ENCODE measurements at regions not wholly inside any gene's neighbourhood (a gene's known extent, or its start where the extent isn't known, plus 50 kb on each side); places are given as distances from the start of the nearest gene placed in this dataset.
"Not testable (repeated sequence)": the region's sequence is repeated elsewhere in the genome, so short reads cannot be mapped to it uniquely, and the experiment has no call there.

DNA sequence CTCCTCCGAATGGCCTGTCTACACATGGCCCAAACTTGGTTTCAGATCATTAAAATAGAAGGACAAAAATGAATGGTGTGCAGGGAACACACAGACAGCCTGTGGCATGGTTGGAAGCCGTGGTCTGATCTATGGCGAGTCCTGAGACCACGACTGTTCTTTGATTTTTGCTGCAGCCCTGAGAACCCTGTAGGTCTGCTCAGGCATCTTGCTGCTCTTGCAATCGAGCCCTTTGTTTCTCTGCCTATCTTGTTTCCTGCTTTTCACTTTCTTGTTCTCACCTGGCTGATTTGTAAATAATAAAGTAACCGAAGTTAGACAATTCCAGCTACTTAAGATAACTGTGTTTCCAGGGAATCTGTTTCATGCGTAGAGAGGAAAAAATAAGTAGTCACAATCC, 54.1 kb upstream of the NBPF9 start:
- H3K36me3 Mint-ChIP-seq (ENCODE audit: low read depth); POLR2A ChIA-PET; ATAC-seq; intact Hi-C loops (cut with DNase I, micrococcal nuclease); H3K9me3 Mint-ChIP-seq (ENCODE audit: low read depth); H3K4me1 Mint-ChIP-seq; H3K27me3 Mint-ChIP-seq; CTCF ChIA-PET: not testable (repeated sequence)
- peak overlapping the region; percentile 80 for H3K27ac Mint-ChIP-seq
- DNase-seq, result peak; percentile 6
- H3K4me3 Mint-ChIP-seq, result peak overlapping the region; percentile 31

GRCh38 chr1:149158308-149158707, 55.0 kb upstream of the NBPF9 start:
- intact Hi-C loops (cut with DNase I, micrococcal nuclease); DNase-seq; H3K27ac Mint-ChIP-seq: not testable (repeated sequence)

DNA sequence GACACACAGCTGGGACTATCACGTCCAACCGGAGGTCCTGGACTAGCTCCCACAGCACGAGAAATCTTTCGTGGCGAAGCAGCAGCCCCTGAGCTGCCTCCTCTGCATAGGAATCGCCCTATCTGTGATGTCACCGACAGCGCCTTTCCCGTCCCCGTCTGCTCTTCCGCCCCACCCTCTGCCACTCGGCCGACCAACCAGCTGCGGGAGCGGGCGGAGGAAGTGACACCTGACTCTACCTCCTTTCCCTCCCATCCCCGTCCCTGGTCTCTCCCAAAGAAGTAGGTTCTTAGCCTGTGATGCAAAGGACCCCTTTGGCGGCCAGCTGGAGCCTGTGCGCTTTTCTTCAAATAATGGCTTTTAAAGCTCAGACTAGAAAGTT, 59.7 kb upstream of the NBPF9 start:
- H3K36me3 Mint-ChIP-seq (ENCODE audit: low read depth); H3K4me1 Mint-ChIP-seq; H3K4me3 Mint-ChIP-seq; CTCF ChIA-PET; DNase-seq; H3K9me3 Mint-ChIP-seq (ENCODE audit: low read depth); H3K27ac Mint-ChIP-seq; intact Hi-C loops (cut with DNase I, micrococcal nuclease); H3K27me3 Mint-ChIP-seq; POLR2A ChIA-PET: not testable (repeated sequence)
- peak; percentile 84 for ATAC-seq

More at GRCh38 chr1:149158308-149158707, 55.0 kb upstream of the NBPF9 start:
- ATAC-seq; POLR2A ChIA-PET; CTCF ChIA-PET; H3K4me1 Mint-ChIP-seq; H3K27me3 Mint-ChIP-seq; H3K4me3 Mint-ChIP-seq; H3K36me3 Mint-ChIP-seq (ENCODE audit: low read depth); H3K9me3 Mint-ChIP-seq (ENCODE audit: low read depth): not testable (repeated sequence)

- ATAC-seq; CTCF ChIA-PET; H3K36me3 Mint-ChIP-seq (ENCODE audit: low read depth); H3K27me3 Mint-ChIP-seq; H3K27ac Mint-ChIP-seq; POLR2A ChIA-PET; H3K9me3 Mint-ChIP-seq (ENCODE audit: low read depth); H3K4me3 Mint-ChIP-seq; intact Hi-C loops (cut with DNase I, micrococcal nuclease); H3K4me1 Mint-ChIP-seq: not testable (repeated sequence)
- peak; percentile 30 for DNase-seq
Observed at GRCh38 chr1:149174765-149175164, 71.4 kb upstream of the NBPF9 start.

DNA sequence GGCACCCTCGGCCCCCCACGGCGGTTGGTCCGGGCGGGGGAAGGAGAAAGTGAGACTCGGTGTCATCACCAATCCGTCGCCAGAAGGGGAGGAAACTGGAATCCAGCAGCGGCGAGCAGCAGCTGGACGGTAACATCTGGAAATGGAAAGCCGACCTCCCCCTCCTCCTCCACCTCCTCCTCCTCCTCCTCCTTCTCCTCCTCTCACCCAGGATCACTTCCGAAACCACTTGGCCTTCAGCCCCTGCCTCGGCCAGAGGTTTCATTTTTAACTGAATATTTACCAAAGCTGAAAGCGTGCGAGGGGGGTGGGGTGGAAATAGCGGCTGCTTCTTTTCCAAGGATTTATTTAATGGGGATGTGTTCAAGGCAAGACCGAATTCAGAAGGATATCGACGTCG, 72.5 kb upstream of the NBPF9 start:
- H3K4me3 Mint-ChIP-seq, result peak overlapping the region; percentile 48

DNA sequence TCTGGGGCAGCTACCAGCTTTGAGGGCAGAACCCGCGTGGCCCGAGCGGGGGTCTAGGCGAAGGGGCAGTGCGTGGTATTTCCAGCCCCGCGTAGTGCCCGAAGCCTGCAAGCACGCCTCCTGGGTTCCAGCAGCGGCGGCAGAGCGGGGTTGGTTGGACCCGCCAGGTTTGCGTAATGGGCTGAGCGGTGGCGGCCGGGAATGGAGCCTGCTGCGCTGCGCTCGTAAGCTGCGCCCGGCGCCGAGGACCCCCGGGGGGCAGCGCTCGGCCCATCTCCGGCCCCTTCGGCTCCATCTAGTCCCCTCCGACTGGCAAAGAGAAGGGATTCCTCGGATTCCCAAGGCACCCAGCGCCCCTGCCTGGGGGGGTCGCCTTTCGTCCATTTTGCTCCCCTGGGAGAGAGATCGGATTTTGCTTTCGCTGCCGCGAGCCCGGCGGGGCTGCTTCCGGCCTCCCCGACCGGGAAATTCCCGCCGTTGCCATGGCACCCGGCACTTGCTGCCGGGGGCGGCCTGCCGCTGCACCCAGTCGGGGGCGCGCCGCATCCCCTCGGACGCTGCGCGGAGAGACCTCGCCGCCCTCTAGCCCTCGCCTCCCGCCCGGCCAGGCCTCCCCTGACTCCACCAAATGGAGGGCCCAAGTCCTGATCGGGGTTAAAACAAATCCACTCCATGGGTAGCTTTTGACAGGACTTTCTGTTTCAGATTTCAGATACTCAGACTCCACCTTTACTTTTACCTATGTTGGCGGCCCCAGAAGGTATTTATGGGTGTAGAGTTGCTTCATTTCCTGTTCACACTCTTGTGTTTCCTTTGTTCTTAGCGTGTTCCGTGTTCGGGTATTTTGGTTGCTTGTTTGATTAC, 73.3 kb upstream of the NBPF9 start:
- POLR2A ChIA-PET; H3K27me3 Mint-ChIP-seq; H3K36me3 Mint-ChIP-seq (ENCODE audit: low read depth); intact Hi-C loops (cut with DNase I, micrococcal nuclease); H3K4me1 Mint-ChIP-seq; H3K9me3 Mint-ChIP-seq (ENCODE audit: low read depth); ATAC-seq; CTCF ChIA-PET: not testable (repeated sequence)
- DNase-seq, result peak; percentile 76
- H3K4me3 Mint-ChIP-seq, result peak overlapping the region; percentile 76
- peak overlapping the region; percentile 90 for H3K27ac Mint-ChIP-seq

More for the DNA sequence above, 72.5 kb upstream of the NBPF9 start:
- H3K4me1 Mint-ChIP-seq; CTCF ChIA-PET; ATAC-seq; H3K27ac Mint-ChIP-seq; H3K27me3 Mint-ChIP-seq; H3K9me3 Mint-ChIP-seq (ENCODE audit: low read depth); intact Hi-C loops (cut with DNase I, micrococcal nuclease); H3K36me3 Mint-ChIP-seq (ENCODE audit: low read depth); POLR2A ChIA-PET: not testable (repeated sequence)
- DNase-seq, result peak; percentile 9

GRCh38 chr1:149190742-149191141, 87.4 kb upstream of the NBPF9 start:
- H3K27ac Mint-ChIP-seq; DNase-seq; POLR2A ChIA-PET; intact Hi-C loops (cut with DNase I, micrococcal nuclease); H3K4me1 Mint-ChIP-seq; ATAC-seq; H3K9me3 Mint-ChIP-seq (ENCODE audit: low read depth); H3K27me3 Mint-ChIP-seq; H3K4me3 Mint-ChIP-seq; H3K36me3 Mint-ChIP-seq (ENCODE audit: low read depth); CTCF ChIA-PET: not testable (repeated sequence)

GRCh38 chr1:149196651-149197050, 93.3 kb upstream of the NBPF9 start:
- ATAC-seq; H3K4me1 Mint-ChIP-seq; H3K9me3 Mint-ChIP-seq (ENCODE audit: low read depth); H3K36me3 Mint-ChIP-seq (ENCODE audit: low read depth); DNase-seq; H3K27ac Mint-ChIP-seq; H3K27me3 Mint-ChIP-seq; POLR2A ChIA-PET; H3K4me3 Mint-ChIP-seq; intact Hi-C loops (cut with DNase I, micrococcal nuclease); CTCF ChIA-PET: not testable (repeated sequence)

DNA sequence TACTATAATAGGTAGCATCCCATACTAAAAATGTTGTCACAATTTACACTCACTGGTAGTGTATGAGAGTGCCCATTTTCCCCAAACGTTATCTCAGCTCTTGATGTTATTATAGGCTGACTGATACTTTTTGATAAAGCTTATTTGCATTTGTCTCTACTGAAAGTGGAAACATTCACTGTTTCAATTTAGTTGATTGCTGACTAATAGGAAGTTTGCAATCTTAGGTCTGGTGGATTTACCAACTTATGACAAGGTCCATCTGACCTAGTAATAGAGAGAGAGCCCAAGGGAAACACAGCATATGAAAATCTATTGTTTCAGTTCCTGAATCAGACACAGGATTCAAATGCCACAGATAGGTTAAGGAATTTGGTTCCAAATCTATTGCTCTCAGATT, 97.2 kb upstream of the NBPF9 start:
- H3K9me3 Mint-ChIP-seq (ENCODE audit: low read depth); H3K27ac Mint-ChIP-seq; CTCF ChIA-PET; H3K27me3 Mint-ChIP-seq; H3K36me3 Mint-ChIP-seq (ENCODE audit: low read depth); POLR2A ChIA-PET; H3K4me1 Mint-ChIP-seq; H3K4me3 Mint-ChIP-seq; intact Hi-C loops (cut with DNase I, micrococcal nuclease); DNase-seq: not testable (repeated sequence)
- peak; percentile 44 for ATAC-seq

GRCh38 chr1:149202283-149202682, 98.9 kb upstream of the NBPF9 start:
- CTCF ChIA-PET; ATAC-seq; POLR2A ChIA-PET; H3K4me3 Mint-ChIP-seq; H3K36me3 Mint-ChIP-seq (ENCODE audit: low read depth); intact Hi-C loops (cut with DNase I, micrococcal nuclease); H3K27me3 Mint-ChIP-seq; H3K9me3 Mint-ChIP-seq (ENCODE audit: low read depth); DNase-seq; H3K4me1 Mint-ChIP-seq; H3K27ac Mint-ChIP-seq: not testable (repeated sequence)

DNA sequence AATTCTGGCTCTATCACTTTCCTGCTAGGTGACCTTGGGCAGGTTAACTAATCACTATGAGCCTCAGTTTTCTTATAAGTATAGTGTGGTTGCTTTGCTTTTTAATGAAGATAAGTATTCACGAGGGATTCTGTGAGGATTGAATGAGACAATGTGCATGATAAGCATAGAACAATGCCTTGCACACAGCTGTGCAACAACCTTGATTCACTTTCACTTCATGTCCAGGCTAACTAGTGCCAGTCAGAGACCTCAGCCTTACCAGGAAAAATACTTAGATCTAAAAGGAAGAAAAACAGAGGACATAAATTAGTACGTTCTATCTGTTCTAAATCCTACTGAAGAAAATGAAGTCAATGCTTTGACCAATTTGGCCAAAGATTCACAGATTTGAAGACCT, 101.0 kb upstream of the NBPF9 start:
- H3K4me3 Mint-ChIP-seq; CTCF ChIA-PET; intact Hi-C loops (cut with DNase I, micrococcal nuclease); H3K4me1 Mint-ChIP-seq; H3K27ac Mint-ChIP-seq; DNase-seq; H3K27me3 Mint-ChIP-seq; ATAC-seq; H3K9me3 Mint-ChIP-seq (ENCODE audit: low read depth); H3K36me3 Mint-ChIP-seq (ENCODE audit: low read depth); POLR2A ChIA-PET: not testable (repeated sequence)

GRCh38 chr1:149208836-149209235, 105.5 kb upstream of the NBPF9 start:
- peak; percentile 12 for ATAC-seq
- H3K27me3 Mint-ChIP-seq; H3K36me3 Mint-ChIP-seq (ENCODE audit: low read depth); DNase-seq; CTCF ChIA-PET; H3K9me3 Mint-ChIP-seq (ENCODE audit: low read depth); H3K4me3 Mint-ChIP-seq; intact Hi-C loops (cut with DNase I, micrococcal nuclease); H3K27ac Mint-ChIP-seq; H3K4me1 Mint-ChIP-seq; POLR2A ChIA-PET: not testable (repeated sequence)
